A673 (cell line): ENCODE measurements at regions not wholly inside any gene's neighbourhood (a gene's known extent, or its start where the extent isn't known, plus 50 kb on each side); places are given as distances from the start of the nearest gene placed in this dataset.

ENCODE experiments used
- BruUV-seq: library from RNA; stranded (reverse); fragments of 400-500 nt; replicated peaks from 2 replicates; lab custom pipeline; 2021; lab: Mats Ljungman, UMichigan
- CTCF ChIA-PET: fragments of 300-600 bp; sonication (Branson Sonifier 250); formaldehyde crosslinking; loops from one replicate; lab custom pipeline; 2022; ENCODE audit warnings: antibody characterized with exemption; lab: Charles Lee
- POLR2A ChIA-PET: fragments of 300-600 bp; sonication (Branson Sonifier 250); formaldehyde crosslinking; loops from one replicate; lab custom pipeline; 2022; ENCODE audit warnings: antibody characterized with exemption; ENCODE audit not compliant: low non-redundant PET; lab: Charles Lee
- DNase-seq: peaks from one replicate; pipeline ENCODE4 v3.0.0-alpha.2; 2015; ENCODE audit warnings: low spot score
- H3K27ac ChIP-seq: fragments of 200-600 bp; sonication (generic); 2 replicates; pipeline ENCODE4 v1.5.1; 2016; ENCODE audit warnings: mixed run types, low read depth, mild to moderate bottlenecking, mixed read lengths, antibody characterized with exemption, low read length; ENCODE audit not compliant: poor library complexity, severe bottlenecking
- H3K27me3 ChIP-seq: fragments of 200-600 bp; sonication (generic); replicated peaks from 2 replicates; pipeline ENCODE4 v1.6.1; 2017; ENCODE audit warnings: mixed run types, low read depth, mild to moderate bottlenecking, mixed read lengths, antibody characterized with exemption, low read length; ENCODE audit not compliant: insufficient read depth, poor library complexity
- H3K36me3 ChIP-seq: fragments of 200-600 bp; sonication (generic); 2 replicates; pipeline ENCODE4 v1.6.1; 2016; ENCODE audit warnings: mixed run types, mild to moderate bottlenecking, mixed read lengths, antibody characterized with exemption, low read length; ENCODE audit not compliant: insufficient read depth, poor library complexity, severe bottlenecking
- H3K4me1 ChIP-seq: fragments of 200-600 bp; sonication (generic); 2 replicates; pipeline ENCODE4 v1.6.1; 2017; ENCODE audit warnings: mixed run types, mild to moderate bottlenecking, mixed read lengths, antibody characterized with exemption, low read length; ENCODE audit not compliant: insufficient read depth, poor library complexity, severe bottlenecking
- H3K4me3 ChIP-seq: fragments of 200-600 bp; sonication (generic); 2 replicates; pipeline ENCODE4 v1.5.1; 2016; ENCODE audit warnings: low read depth, mixed run types, mild to moderate bottlenecking, mixed read lengths, low read length; ENCODE audit not compliant: poor library complexity, severe bottlenecking
- H3K9me3 ChIP-seq: fragments of 200-600 bp; sonication (generic); 2 replicates; pipeline ENCODE4 v1.6.1; 2016; ENCODE audit warnings: mixed run types, low read depth, mild to moderate bottlenecking, mixed read lengths, antibody characterized with exemption, low read length; ENCODE audit not compliant: poor library complexity, severe bottlenecking
- CTCF ChIP-seq: fragments of 300-800, 200-600 bp; sonication (generic); conservative IDR thresholded peaks from 2 replicates; pipeline ENCODE4 v1.5.1; 2017; ENCODE audit warnings: low read depth, mild to moderate bottlenecking, antibody characterized with exemption, low read length, moderate library complexity, mixed read lengths
- EZH2 ChIP-seq: fragments of 200-600 bp; sonication (generic); IDR thresholded peaks from 2 replicates; pipeline ENCODE4 v1.6.1; 2017; ENCODE audit warnings: borderline replicate concordance, low read depth, mild to moderate bottlenecking, mixed read lengths, antibody characterized with exemption, low read length; ENCODE audit not compliant: poor library complexity, severe bottlenecking
- intact Hi-C: fragments of 100-400 bp; cut with micrococcal nuclease; formaldehyde crosslinking; loops from one replicate; pipeline ENCODE4 v1.10.0; 2022; ENCODE audit not compliant: unreplicated experiment

DNA sequence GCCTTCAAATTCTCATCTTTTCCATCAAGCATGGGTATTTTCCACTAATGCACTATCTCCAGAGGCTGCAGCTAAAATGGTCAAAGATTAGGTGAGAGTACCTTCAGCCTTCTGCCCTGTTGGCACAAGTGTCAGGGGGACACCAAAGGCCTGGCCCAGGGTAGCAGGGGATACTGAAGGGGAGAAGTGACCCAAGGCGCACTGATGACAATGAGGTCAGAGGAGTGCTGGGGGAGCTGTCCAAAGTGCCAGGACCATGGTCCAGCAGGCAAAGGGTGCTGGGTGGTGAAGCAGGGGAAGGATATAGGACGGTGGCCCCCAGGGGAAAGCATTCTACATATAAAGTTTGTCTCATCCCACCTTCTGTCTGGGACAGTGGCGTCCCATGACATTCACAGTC is 303.4 kb downstream of the SMAD2 start:
- CTCF ChIA-PET = no interaction called here

DNA sequence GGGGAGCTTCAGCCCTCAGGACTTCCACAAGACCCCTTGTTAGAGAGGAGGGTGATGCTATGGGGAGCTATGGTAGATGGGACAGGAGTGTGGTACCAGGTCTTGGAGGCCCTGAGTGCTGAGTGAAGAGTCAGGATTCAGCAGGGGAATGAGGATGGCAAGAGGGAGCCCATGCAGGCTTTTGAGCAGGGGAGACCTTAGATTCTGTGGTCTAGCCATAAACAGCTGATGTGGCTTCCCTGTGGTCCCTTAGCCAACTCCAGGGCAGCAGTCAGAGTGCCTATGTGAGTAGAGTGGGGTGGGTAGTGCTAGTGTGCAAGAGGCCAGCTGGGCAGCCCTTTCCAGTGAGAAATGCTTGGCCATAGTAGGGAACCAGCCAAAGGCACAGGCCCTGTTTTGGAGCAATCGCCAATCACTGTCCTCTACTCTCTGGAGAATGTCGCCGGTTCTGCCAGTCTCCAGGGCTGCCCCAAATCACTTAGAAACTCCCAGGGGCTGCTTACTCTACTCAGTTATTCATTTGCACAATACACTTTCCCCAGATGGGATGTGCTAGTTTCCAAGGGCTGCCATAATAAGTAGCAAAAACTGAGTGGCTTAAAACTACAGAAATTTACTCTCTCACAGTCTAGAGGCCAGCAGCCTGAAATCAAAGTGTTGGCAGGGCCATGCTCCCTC is 310.5 kb downstream of the SMAD2 start:
- Histone ChIP-seq H3K4me1 (no peaks in the 10 kb centered on the region), H3K4me3 (no peak overlapping the region), H3K9me3 (no peaks in the 10 kb centered on the region), H3K36me3 (no peaks in the 10 kb centered on the region), H3K27ac (no peak overlapping the region), H3K27me3 (peaks cover 42% of the 10 kb centered on the region)
- BruUV-seq = no TSS peak
- no peak for DNase-seq
- intact Hi-C loops = no loop called here
- no peak for TF ChIP-seq EZH2
- no peak for TF ChIP-seq CTCF
- ChIA-PET CTCF (no interaction called here), POLR2A (no interaction called here)

More for the DNA sequence above, 303.4 kb downstream of the SMAD2 start:
- H3K9me3 ChIP-seq = no peaks in the 10 kb centered on the region
- H3K27me3 ChIP-seq = peaks cover 81% of the 10 kb centered on the region
- no peaks in the 10 kb centered on the region for H3K36me3 ChIP-seq
- no peak for DNase-seq
- no peaks in the 10 kb centered on the region for H3K4me1 ChIP-seq
- intact Hi-C loops = no loop called here
- H3K27ac ChIP-seq = no peak overlapping the region
- no peak overlapping the region for H3K4me3 ChIP-seq
- POLR2A ChIA-PET = no interaction called here
- BruUV-seq = no TSS peak
- TF ChIP-seq EZH2 (no peak), CTCF (no peak)

- H3K4me3 ChIP-seq = no peak overlapping the region
- no peak for DNase-seq
- POLR2A ChIA-PET = no interaction called here
- CTCF ChIA-PET = no interaction called here
- TF ChIP-seq EZH2 = no peak
- TF ChIP-seq CTCF = no peak
- peaks cover 50% of the 10 kb centered on the region for H3K27me3 ChIP-seq
- H3K4me1 ChIP-seq = no peaks in the 10 kb centered on the region
- H3K36me3 ChIP-seq = no peaks in the 10 kb centered on the region
- no peak overlapping the region for H3K27ac ChIP-seq
- BruUV-seq = no TSS peak
- H3K9me3 ChIP-seq = no peaks in the 10 kb centered on the region
- intact Hi-C loops = no loop called here
These were observed 311.7 kb downstream of the SMAD2 start for GRCh38 chr18:47618758-47619157.
